ENCODE measurements at regions not wholly inside any gene's neighbourhood (a gene's known extent, or its start where the extent isn't known, plus 50 kb on each side); places are given as distances from the start of the nearest gene placed in this dataset.

DNA sequence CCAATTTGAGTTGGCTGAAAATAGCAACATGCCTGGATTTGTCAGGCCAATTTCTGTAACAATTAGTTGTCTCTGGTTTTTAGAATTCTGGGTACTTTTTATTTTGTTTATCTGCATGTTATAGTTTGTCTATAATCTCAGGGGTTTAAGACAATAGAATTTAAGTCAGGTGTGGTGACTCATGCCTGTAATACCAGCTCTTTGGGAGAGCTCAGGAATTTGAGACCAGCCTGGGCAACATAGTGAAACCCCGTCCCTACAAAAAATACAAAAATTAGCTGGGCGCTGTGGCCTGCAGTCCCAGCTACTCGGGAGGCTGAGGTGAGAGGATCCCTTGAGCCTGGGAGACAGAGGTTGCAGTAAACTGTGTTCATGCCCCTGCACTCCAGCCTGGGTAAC lies 114.4 kb upstream of the GLS start:
- peaks cover 14% of the 10 kb centered on the region for H3K4me1 Mint-ChIP-seq
- H3K4me3 Mint-ChIP-seq, result no peak overlapping the region
- ATAC-seq (no peak), DNase-seq (no peak)
- CTCF ChIA-PET, result interaction anchor here (1.5 to 1.9 kb wide), 2 partner anchors 13 to 182 kb away, joined by 3 to 4 read pairs; no protein-coding TSS in a partner anchor
- no peaks in the 10 kb centered on the region for H3K27me3 Mint-ChIP-seq
- H3K36me3 Mint-ChIP-seq, result no peaks in the 10 kb centered on the region
- no peaks in the 10 kb centered on the region for H3K9me3 Mint-ChIP-seq (ENCODE audit: low read depth)
- no peak overlapping the region for H3K27ac Mint-ChIP-seq

DNA sequence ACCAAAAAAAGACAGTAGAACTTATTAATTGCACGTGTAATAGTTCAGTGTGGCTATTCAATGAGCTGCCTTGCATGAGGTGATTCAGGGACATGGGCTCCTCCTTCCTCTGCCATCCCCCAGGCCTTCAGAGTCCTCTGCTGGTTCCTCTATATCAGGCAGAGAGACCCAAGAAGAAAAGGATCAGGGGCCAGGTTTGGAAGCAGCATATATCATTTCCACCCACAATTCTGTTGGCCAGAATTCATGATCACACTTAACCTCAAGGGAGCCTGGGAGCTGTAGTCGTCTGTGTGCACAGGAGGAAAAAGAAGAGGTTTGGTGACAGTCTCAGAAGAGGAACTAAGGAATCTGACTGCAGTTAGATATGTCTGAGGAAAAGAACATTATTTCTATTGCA lies 114.0 kb upstream of the GLS start:
- H3K9me3 Mint-ChIP-seq (ENCODE audit: low read depth), result no peaks in the 10 kb centered on the region
- no peaks in the 10 kb centered on the region for H3K27me3 Mint-ChIP-seq
- ATAC-seq, result no peak
- H3K4me1 Mint-ChIP-seq, result peaks cover 14% of the 10 kb centered on the region
- H3K27ac Mint-ChIP-seq, result no peak overlapping the region
- no peak for DNase-seq
- H3K36me3 Mint-ChIP-seq, result no peaks in the 10 kb centered on the region
- CTCF ChIA-PET, result interaction anchor here (1.5 kb wide), 1 partner anchor 13 kb away, joined by 3 read pairs; no protein-coding TSS in a partner anchor
- H3K4me3 Mint-ChIP-seq, result no peak overlapping the region

DNA sequence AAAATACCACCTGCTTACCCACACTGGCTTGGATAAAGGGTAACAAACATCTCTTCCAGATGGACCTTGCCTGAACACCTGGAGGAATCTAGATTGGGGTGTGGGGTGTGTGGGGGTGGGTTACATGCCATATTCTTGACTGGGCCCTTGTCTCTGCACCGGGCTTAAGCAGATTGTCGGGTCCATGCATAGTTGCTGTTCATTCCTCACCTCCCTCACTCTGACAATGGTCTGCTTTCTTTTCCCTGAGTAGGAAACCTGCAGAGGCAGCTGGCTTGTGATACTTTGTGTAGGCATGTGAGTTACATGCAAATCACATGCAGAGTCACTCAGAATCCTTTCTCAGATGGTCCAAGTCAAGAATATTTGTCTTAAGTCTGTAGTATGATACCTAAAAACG lies 112.8 kb upstream of the GLS start:
- CTCF ChIA-PET, result no interaction called here
- no peak for DNase-seq
- Mint-ChIP-seq H3K36me3 (no peaks in the 10 kb centered on the region), H3K27ac (no peak overlapping the region), H3K9me3 (ENCODE audit: low read depth) (no peaks in the 10 kb centered on the region), H3K4me1 (peaks cover 10% of the 10 kb centered on the region), H3K4me3 (no peak overlapping the region), H3K27me3 (no peaks in the 10 kb centered on the region)
- no peak for ATAC-seq

DNA sequence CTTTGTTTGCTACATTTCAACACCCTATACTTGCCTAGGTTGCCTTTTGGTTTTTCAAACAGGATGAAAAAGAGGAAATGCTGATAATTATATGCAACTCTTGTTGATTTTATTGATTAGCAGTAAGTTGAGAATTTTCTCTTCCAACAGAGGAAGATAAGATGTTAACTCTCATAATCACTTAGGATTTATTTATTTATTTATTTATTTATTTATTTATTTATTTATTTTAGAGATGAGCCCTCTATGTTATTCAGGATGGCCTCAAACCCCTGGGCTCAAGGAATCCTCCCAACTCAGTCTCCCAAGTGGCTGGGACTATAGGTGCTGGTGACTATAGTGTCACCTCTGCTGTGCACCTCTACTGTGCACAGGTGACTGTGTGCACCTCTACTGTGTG lies 111.4 kb upstream of the GLS start:
- Mint-ChIP-seq H3K4me1 (peaks cover 4% of the 10 kb centered on the region), H3K27ac (no peak overlapping the region), H3K9me3 (ENCODE audit: low read depth) (peaks cover 2% of the 10 kb centered on the region), H3K27me3 (no peaks in the 10 kb centered on the region), H3K4me3 (no peak overlapping the region), H3K36me3 (no peaks in the 10 kb centered on the region)
- CTCF ChIA-PET, result no interaction called here
- ATAC-seq (no peak), DNase-seq (no peak)

DNA sequence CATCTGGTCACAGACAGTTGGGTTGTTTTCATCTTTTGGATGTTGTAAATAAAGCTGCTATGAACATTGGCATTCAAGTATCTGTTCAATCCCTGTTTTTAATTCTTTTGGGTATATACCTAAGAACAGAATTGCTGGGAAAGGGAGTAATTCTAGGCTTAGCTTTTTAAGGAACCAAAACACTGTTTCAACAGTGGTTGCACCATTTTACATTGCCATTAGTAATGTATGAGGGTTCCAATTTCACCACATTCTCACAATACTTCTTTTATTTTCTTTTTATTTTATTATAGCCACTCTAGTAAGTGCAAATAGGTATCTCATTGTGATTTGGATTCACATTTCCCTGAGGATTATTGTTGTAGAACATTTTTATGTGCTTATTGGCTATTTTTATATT lies 108.9 kb upstream of the GLS start:
- CTCF ChIA-PET, result no interaction called here
- Mint-ChIP-seq H3K4me3 (no peak overlapping the region), H3K4me1 (no peaks in the 10 kb centered on the region), H3K27ac (no peak overlapping the region), H3K9me3 (ENCODE audit: low read depth) (peaks cover 2% of the 10 kb centered on the region), H3K27me3 (peaks cover 4% of the 10 kb centered on the region), H3K36me3 (peaks cover 7% of the 10 kb centered on the region)
- ATAC-seq (no peak), DNase-seq (no peak)

GRCh38 chr2:190780594-190780993 lies 100.0 kb upstream of the GLS start:
- peaks cover 4% of the 10 kb centered on the region for H3K27me3 Mint-ChIP-seq
- ATAC-seq, result no peak
- H3K4me1 Mint-ChIP-seq, result peaks cover 5% of the 10 kb centered on the region

GRCh38 chr2:190781604-190782198 lies 98.9 kb upstream of the GLS start:
- peaks cover 2% of the 10 kb centered on the region for H3K9me3 Mint-ChIP-seq (ENCODE audit: low read depth)
- DNase-seq (peak; percentile 63), ATAC-seq (no peak)
- peaks cover 5% of the 10 kb centered on the region for H3K4me1 Mint-ChIP-seq
- H3K36me3 Mint-ChIP-seq, result peaks cover 2% of the 10 kb centered on the region
- H3K4me3 Mint-ChIP-seq, result no peak overlapping the region
- no peak overlapping the region for H3K27ac Mint-ChIP-seq
- CTCF ChIA-PET, result interaction anchor here (0.7 to 2.0 kb wide), 9 partner anchors 8 to 166 kb away, joined by 3 to 9 read pairs (median 4); no protein-coding TSS in a partner anchor
- no peaks in the 10 kb centered on the region for H3K27me3 Mint-ChIP-seq

More at GRCh38 chr2:190780594-190780993, 100.0 kb upstream of the GLS start:
- CTCF ChIA-PET, result interaction anchor here (0.8 to 2.0 kb wide), 10 partner anchors 9 to 461 kb away, joined by 3 to 8 read pairs (median 4); partner anchors contain the start of gene NAB1
- H3K27ac Mint-ChIP-seq, result no peak overlapping the region
- no peak overlapping the region for H3K4me3 Mint-ChIP-seq
- peaks cover 9% of the 10 kb centered on the region for H3K36me3 Mint-ChIP-seq
- DNase-seq, result no peak
- peaks cover 2% of the 10 kb centered on the region for H3K9me3 Mint-ChIP-seq (ENCODE audit: low read depth)

DNA sequence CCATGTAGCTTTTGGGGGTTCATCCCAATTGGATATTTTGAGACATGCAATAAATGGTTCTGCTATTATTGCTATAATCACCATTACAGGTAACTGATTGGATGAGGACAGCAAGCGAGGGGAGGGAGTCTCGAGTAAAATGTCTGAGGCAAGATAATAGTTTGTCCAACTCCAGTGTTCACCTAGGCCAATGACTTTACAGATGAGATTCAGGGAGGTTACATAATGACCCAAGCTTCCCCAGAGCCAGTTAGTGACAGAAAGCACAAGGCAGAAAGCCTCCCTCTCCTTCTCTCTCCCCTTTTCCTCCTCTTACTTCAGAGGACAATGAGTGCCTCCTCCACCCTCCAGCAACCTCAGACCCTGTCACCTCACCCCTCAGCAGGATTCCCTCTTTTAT lies 98.4 kb upstream of the GLS start:
- DNase-seq, result no peak
- Mint-ChIP-seq H3K9me3 (ENCODE audit: low read depth) (no peaks in the 10 kb centered on the region), H3K27me3 (no peaks in the 10 kb centered on the region), H3K4me1 (peaks cover 5% of the 10 kb centered on the region), H3K4me3 (no peak overlapping the region), H3K36me3 (peaks cover 2% of the 10 kb centered on the region), H3K27ac (no peak overlapping the region)
- no peak for ATAC-seq
- CTCF ChIA-PET, result interaction anchor here (1.0 to 1.9 kb wide), 2 partner anchors 11 to 24 kb away, joined by 3 to 9 read pairs; no protein-coding TSS in a partner anchor

- H3K4me1 Mint-ChIP-seq, result peaks cover 5% of the 10 kb centered on the region
- peaks cover 2% of the 10 kb centered on the region for H3K36me3 Mint-ChIP-seq
- DNase-seq (no peak), ATAC-seq (no peak)
- H3K4me3 Mint-ChIP-seq, result no peak overlapping the region
- H3K9me3 Mint-ChIP-seq (ENCODE audit: low read depth), result no peaks in the 10 kb centered on the region
- H3K27ac Mint-ChIP-seq, result no peak overlapping the region
- no peaks in the 10 kb centered on the region for H3K27me3 Mint-ChIP-seq
- CTCF ChIA-PET, result interaction anchor here (1.2 to 1.9 kb wide), 4 partner anchors 9 to 184 kb away, joined by 3 to 9 read pairs (median 4); no protein-coding TSS in a partner anchor
Observed at GRCh38 chr2:190783513-190784263, 96.9 kb upstream of the GLS start.

DNA sequence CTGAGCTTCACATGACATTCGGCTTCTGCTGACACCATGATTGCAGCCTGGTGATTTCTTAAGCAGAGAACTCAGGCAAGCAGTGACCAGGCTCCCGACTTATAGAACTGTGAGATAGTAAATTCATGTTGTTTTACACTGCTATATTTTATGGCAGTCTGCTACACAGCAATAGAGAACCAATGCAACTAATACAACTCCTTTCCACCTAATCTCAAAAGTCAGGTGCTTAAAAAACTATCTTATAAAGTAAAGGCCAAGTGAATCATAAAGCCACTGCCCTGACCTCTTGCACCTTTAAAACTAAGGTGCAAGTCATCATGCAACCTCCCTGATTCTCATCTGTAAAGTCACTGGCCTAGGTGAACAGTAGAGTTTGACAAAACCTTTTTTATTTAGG lies 95.3 kb upstream of the GLS start:
- Mint-ChIP-seq H3K27me3 (no peaks in the 10 kb centered on the region), H3K36me3 (peaks cover 2% of the 10 kb centered on the region), H3K9me3 (ENCODE audit: low read depth) (no peaks in the 10 kb centered on the region), H3K27ac (no peak overlapping the region), H3K4me3 (no peak overlapping the region), H3K4me1 (peaks cover 5% of the 10 kb centered on the region)
- CTCF ChIA-PET, result no interaction called here
- DNase-seq (no peak), ATAC-seq (no peak)

GRCh38 chr2:190786404-190787166 lies 94.0 kb upstream of the GLS start:
- H3K27me3 Mint-ChIP-seq, result no peaks in the 10 kb centered on the region
- no peak overlapping the region for H3K4me3 Mint-ChIP-seq
- no peak overlapping the region for H3K27ac Mint-ChIP-seq
- H3K4me1 Mint-ChIP-seq, result peaks cover 8% of the 10 kb centered on the region
- no peaks in the 10 kb centered on the region for H3K9me3 Mint-ChIP-seq (ENCODE audit: low read depth)
- no peak for DNase-seq
- peaks cover 2% of the 10 kb centered on the region for H3K36me3 Mint-ChIP-seq
- CTCF ChIA-PET, result no interaction called here
- ATAC-seq, result no peak

- Mint-ChIP-seq H3K4me3 (no peak overlapping the region), H3K9me3 (ENCODE audit: low read depth) (no peaks in the 10 kb centered on the region), H3K36me3 (peaks cover 2% of the 10 kb centered on the region), H3K4me1 (peaks cover 13% of the 10 kb centered on the region), H3K27me3 (no peaks in the 10 kb centered on the region), H3K27ac (no peak overlapping the region)
- CTCF ChIA-PET, result interaction anchor here (1.2 kb wide), 1 partner anchor 107 kb away, joined by 3 read pairs; no protein-coding TSS in a partner anchor
- ATAC-seq, result no peak
- DNase-seq, result no peak
Observed at GRCh38 chr2:190787743-190788235, 92.8 kb upstream of the GLS start.

All from activated CD8-positive, alpha-beta memory T cell treated with anti-CD3 and anti-CD28 coated beads, Interleukin-2, amount 10 ng/mL, durations not matched to agents 7 days and 5 days (primary cell).